A673 (cell line): ENCODE measurements at regions not wholly inside any gene's neighbourhood (a gene's known extent, or its start where the extent isn't known, plus 50 kb on each side); places are given as distances from the start of the nearest gene placed in this dataset.

Experiments
- CTCF ChIP-seq: fragments of 300-800, 200-600 bp; sonication (generic); conservative IDR thresholded peaks from 2 replicates; pipeline ENCODE4 v1.5.1; 2017; ENCODE audit warnings: low read depth, mild to moderate bottlenecking, antibody characterized with exemption, low read length, moderate library complexity, mixed read lengths
- EZH2 ChIP-seq: fragments of 200-600 bp; sonication (generic); IDR thresholded peaks from 2 replicates; pipeline ENCODE4 v1.6.1; 2017; ENCODE audit warnings: borderline replicate concordance, low read depth, mild to moderate bottlenecking, mixed read lengths, antibody characterized with exemption, low read length; ENCODE audit not compliant: poor library complexity, severe bottlenecking

GRCh38 chr3:24686808-24687207 is 192.2 kb upstream of the THRB start:
- no peak for TF ChIP-seq CTCF
- no peak for TF ChIP-seq EZH2
